WTC11 (cell line): ENCODE measurements at regions not wholly inside any gene's neighbourhood (a gene's known extent, or its start where the extent isn't known, plus 50 kb on each side); places are given as distances from the start of the nearest gene placed in this dataset.

Source experiments
- ATAC-seq: fragments of 200-7000 bp; cut with Tn5 transposase; 2 replicates; pipeline ENCODE4 v1.10.0; 2021; ENCODE audit warnings: mild to moderate bottlenecking, moderate library complexity
- CTCF ChIA-PET: fragments of 300-600 bp; sonication (Branson Sonifier 250); formaldehyde crosslinking; loops from one replicate; lab custom pipeline; 2021; ENCODE audit warnings: antibody characterized with exemption; lab: Charles Lee
- POLR2A ChIA-PET: fragments of 350-600 bp; sonication (Branson Sonifier 250); formaldehyde crosslinking; loops from one replicate; lab custom pipeline; 2021; ENCODE audit warnings: antibody characterized with exemption; lab: Charles Lee
- DNase-seq: peaks from one replicate; pipeline ENCODE4 v3.0.0; 2021; ENCODE audit warnings: low spot score
- H3K27ac Mint-ChIP-seq: 2 replicates; pipeline ENCODE4 v1.8.0; 2021; ENCODE audit warnings: mixed read lengths
- H3K27me3 Mint-ChIP-seq: 2 replicates; pipeline ENCODE4 v1.8.0; 2021; ENCODE audit warnings: low read depth, mild to moderate bottlenecking, moderate library complexity, mixed read lengths
- H3K36me3 Mint-ChIP-seq: 2 replicates; pipeline ENCODE4 v1.8.0; 2021; ENCODE audit warnings: mixed read lengths
- H3K4me1 Mint-ChIP-seq: 2 replicates; pipeline ENCODE4 v1.8.0; 2022; ENCODE audit warnings: mixed read lengths
- H3K4me3 Mint-ChIP-seq: 2 replicates; pipeline ENCODE4 v1.8.0; 2021; ENCODE audit warnings: mild to moderate bottlenecking, moderate library complexity, mixed read lengths
- H3K9me3 Mint-ChIP-seq: 2 replicates; pipeline ENCODE4 v1.8.0; 2021; ENCODE audit warnings: mixed read lengths
- ATF1 ChIP-seq: sonication (generic); formaldehyde crosslinking; IDR thresholded peaks from 2 replicates; pipeline ENCODE4 v1.8.1; 2023; ENCODE audit warnings: mild to moderate bottlenecking, moderate library complexity, missing genetic modification reagents
- CDX4 ChIP-seq: fragments of 250-450 bp; sonication (Bioruptor Pico); IDR thresholded peaks from 2 replicates; pipeline ENCODE4 v1.9.0; 2021; ENCODE audit warnings: moderate library complexity, mild to moderate bottlenecking, inconsistent platforms, borderline replicate concordance
- E2F5 ChIP-seq: sonication (generic); formaldehyde crosslinking; IDR thresholded peaks from 2 replicates; pipeline ENCODE4 v1.8.1; 2022; ENCODE audit warnings: mild to moderate bottlenecking, moderate library complexity, missing genetic modification reagents
- FOXK1 ChIP-seq: sonication (generic); formaldehyde crosslinking; IDR thresholded peaks from 2 replicates; pipeline ENCODE4 v1.8.0; 2022; ENCODE audit warnings: mild to moderate bottlenecking, moderate library complexity, missing genetic modification reagents
- GTF2I ChIP-seq: fragments of 250-450 bp; sonication (Bioruptor Pico); conservative IDR thresholded peaks from 2 replicates; pipeline ENCODE4 v1.4.0; 2021; ENCODE audit warnings: mild to moderate bottlenecking
- IRF2 ChIP-seq: sonication (generic); formaldehyde crosslinking; IDR thresholded peaks from 2 replicates; pipeline ENCODE4 v1.8.0; 2022; ENCODE audit warnings: low read depth, missing genetic modification reagents, borderline replicate concordance
- NFATC4 ChIP-seq: fragments of 250-450 bp; sonication (Bioruptor Pico); IDR thresholded peaks from 2 replicates; pipeline ENCODE4 v1.9.0; 2021; ENCODE audit warnings: mild to moderate bottlenecking
- SMAD4 ChIP-seq: sonication (generic); formaldehyde crosslinking; IDR thresholded peaks from 2 replicates; pipeline ENCODE4 v1.8.0; 2022; ENCODE audit warnings: mild to moderate bottlenecking, missing genetic modification reagents
- SOX15 ChIP-seq: fragments of 250-450 bp; sonication (Bioruptor Pico); IDR thresholded peaks from 2 replicates; pipeline ENCODE4 v1.9.0; 2021; ENCODE audit warnings: mild to moderate bottlenecking
- ZBTB21 ChIP-seq: sonication (generic); formaldehyde crosslinking; IDR thresholded peaks from 2 replicates; pipeline ENCODE4 v1.8.1; 2023; ENCODE audit warnings: mild to moderate bottlenecking, missing genetic modification reagents, borderline replicate concordance
- ZNF317 ChIP-seq: sonication (generic); formaldehyde crosslinking; IDR thresholded peaks from 2 replicates; pipeline ENCODE4 v1.8.1; 2023; ENCODE audit warnings: low read depth, mild to moderate bottlenecking, moderate library complexity, missing genetic modification reagents, borderline replicate concordance
- ZNF512 ChIP-seq: sonication (generic); formaldehyde crosslinking; IDR thresholded peaks from 2 replicates; pipeline ENCODE4 v1.8.1; 2022; ENCODE audit warnings: missing genetic modification reagents, borderline replicate concordance
- ZSCAN18 ChIP-seq: fragments of 250-450 bp; sonication (Bioruptor Pico); IDR thresholded peaks from 2 replicates; pipeline ENCODE4 v2.1.2; 2022; ENCODE audit warnings: mild to moderate bottlenecking, moderate library complexity
- TF ChIP-seq, protein P1 (sequence below): sonication (generic); formaldehyde crosslinking; IDR thresholded peaks from 2 replicates; pipeline ENCODE4 v1.8.0; 2022; ENCODE audit warnings: missing genetic modification reagents
- TF ChIP-seq, protein P2 (sequence below): sonication (generic); formaldehyde crosslinking; IDR thresholded peaks from 2 replicates; pipeline ENCODE4 v1.8.1; 2023; ENCODE audit warnings: mild to moderate bottlenecking, missing genetic modification reagents, moderate library complexity
- TF ChIP-seq, protein P3 (sequence below): sonication (generic); formaldehyde crosslinking; IDR thresholded peaks from 2 replicates; pipeline ENCODE4 v1.8.0; 2023; ENCODE audit warnings: missing genetic modification reagents, mild to moderate bottlenecking, borderline replicate concordance
- TF ChIP-seq, protein P4 (sequence below): sonication (generic); formaldehyde crosslinking; IDR thresholded peaks from 2 replicates; pipeline ENCODE4 v1.8.1; 2023; ENCODE audit warnings: mild to moderate bottlenecking, missing genetic modification reagents, moderate library complexity

DNA sequence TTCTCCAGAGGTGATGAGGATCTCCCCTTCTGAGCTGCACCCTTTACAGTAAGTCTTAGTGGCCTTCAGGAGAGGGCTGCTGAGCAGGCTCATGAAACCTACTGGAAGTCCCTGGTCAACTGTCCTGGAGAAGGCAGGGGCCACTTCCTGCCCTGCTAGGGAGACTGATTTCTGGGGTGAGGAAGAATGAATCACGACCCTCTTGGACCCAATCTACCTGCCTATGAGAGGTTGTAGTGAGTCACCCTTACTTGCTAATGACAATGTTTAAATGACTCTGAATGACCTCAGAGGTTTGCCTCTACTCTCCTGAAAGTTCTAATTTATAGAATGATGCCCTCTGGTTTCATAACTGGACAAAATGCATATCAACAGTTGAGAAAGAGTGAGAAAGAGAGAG is 79.4 kb upstream of the FAM136A start:
- Mint-ChIP-seq H3K9me3 (peaks cover 9% of the 10 kb centered on the region), H3K36me3 (no peaks in the 10 kb centered on the region), H3K4me3 (no peak overlapping the region), H3K27ac (no peak overlapping the region), H3K27me3 (peaks cover 87% of the 10 kb centered on the region), H3K4me1 (no peaks in the 10 kb centered on the region)
- POLR2A ChIA-PET: no interaction called here
- ATAC-seq: no peak
- CTCF ChIA-PET: no interaction called here
- no peak for DNase-seq
- TF ChIP-seq ZNF512 (CRISPR knock-in tag) (no peak), ZSCAN18 (CRISPR knock-in tag) (no peak), NFATC4 (CRISPR knock-in tag) (no peak), GTF2I (CRISPR knock-in tag) (no peak), FOXK1 (no peak), E2F5 (CRISPR knock-in tag) (no peak)
- TF ChIP-seq, protein P1, sequence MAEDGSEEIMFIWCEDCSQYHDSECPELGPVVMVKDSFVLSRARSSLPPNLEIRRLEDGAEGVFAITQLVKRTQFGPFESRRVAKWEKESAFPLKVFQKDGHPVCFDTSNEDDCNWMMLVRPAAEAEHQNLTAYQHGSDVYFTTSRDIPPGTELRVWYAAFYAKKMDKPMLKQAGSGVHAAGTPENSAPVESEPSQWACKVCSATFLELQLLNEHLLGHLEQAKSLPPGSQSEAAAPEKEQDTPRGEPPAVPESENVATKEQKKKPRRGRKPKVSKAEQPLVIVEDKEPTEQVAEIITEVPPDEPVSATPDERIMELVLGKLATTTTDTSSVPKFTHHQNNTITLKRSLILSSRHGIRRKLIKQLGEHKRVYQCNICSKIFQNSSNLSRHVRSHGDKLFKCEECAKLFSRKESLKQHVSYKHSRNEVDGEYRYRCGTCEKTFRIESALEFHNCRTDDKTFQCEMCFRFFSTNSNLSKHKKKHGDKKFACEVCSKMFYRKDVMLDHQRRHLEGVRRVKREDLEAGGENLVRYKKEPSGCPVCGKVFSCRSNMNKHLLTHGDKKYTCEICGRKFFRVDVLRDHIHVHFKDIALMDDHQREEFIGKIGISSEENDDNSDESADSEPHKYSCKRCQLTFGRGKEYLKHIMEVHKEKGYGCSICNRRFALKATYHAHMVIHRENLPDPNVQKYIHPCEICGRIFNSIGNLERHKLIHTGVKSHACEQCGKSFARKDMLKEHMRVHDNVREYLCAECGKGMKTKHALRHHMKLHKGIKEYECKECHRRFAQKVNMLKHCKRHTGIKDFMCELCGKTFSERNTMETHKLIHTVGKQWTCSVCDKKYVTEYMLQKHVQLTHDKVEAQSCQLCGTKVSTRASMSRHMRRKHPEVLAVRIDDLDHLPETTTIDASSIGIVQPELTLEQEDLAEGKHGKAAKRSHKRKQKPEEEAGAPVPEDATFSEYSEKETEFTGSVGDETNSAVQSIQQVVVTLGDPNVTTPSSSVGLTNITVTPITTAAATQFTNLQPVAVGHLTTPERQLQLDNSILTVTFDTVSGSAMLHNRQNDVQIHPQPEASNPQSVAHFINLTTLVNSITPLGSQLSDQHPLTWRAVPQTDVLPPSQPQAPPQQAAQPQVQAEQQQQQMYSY (CRISPR knock-in tag): no peak
- TF ChIP-seq, protein P2, sequence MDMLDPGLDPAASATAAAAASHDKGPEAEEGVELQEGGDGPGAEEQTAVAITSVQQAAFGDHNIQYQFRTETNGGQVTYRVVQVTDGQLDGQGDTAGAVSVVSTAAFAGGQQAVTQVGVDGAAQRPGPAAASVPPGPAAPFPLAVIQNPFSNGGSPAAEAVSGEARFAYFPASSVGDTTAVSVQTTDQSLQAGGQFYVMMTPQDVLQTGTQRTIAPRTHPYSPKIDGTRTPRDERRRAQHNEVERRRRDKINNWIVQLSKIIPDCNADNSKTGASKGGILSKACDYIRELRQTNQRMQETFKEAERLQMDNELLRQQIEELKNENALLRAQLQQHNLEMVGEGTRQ (CRISPR knock-in tag): no peak

GRCh38 chr2:70380621-70381020 is 78.8 kb upstream of the FAM136A start:
- DNase-seq (no peak), ATAC-seq (no peak)
- Mint-ChIP-seq H3K27ac (no peak overlapping the region), H3K4me1 (no peaks in the 10 kb centered on the region), H3K27me3 (peaks cover 86% of the 10 kb centered on the region), H3K36me3 (no peaks in the 10 kb centered on the region), H3K9me3 (peaks cover 9% of the 10 kb centered on the region), H3K4me3 (no peak overlapping the region)
- ChIA-PET CTCF (no interaction called here), POLR2A (no interaction called here)
- TF ChIP-seq IRF2 (CRISPR knock-in tag) (no peak), ZBTB21 (CRISPR knock-in tag) (no peak), ZNF317 (no peak), SOX15 (CRISPR knock-in tag) (no peak), NFATC4 (CRISPR knock-in tag) (no peak), CDX4 (no peak), SMAD4 (CRISPR knock-in tag) (no peak), ZSCAN18 (CRISPR knock-in tag) (no peak), ATF1 (CRISPR knock-in tag) (no peak)
- TF ChIP-seq, protein P3, sequence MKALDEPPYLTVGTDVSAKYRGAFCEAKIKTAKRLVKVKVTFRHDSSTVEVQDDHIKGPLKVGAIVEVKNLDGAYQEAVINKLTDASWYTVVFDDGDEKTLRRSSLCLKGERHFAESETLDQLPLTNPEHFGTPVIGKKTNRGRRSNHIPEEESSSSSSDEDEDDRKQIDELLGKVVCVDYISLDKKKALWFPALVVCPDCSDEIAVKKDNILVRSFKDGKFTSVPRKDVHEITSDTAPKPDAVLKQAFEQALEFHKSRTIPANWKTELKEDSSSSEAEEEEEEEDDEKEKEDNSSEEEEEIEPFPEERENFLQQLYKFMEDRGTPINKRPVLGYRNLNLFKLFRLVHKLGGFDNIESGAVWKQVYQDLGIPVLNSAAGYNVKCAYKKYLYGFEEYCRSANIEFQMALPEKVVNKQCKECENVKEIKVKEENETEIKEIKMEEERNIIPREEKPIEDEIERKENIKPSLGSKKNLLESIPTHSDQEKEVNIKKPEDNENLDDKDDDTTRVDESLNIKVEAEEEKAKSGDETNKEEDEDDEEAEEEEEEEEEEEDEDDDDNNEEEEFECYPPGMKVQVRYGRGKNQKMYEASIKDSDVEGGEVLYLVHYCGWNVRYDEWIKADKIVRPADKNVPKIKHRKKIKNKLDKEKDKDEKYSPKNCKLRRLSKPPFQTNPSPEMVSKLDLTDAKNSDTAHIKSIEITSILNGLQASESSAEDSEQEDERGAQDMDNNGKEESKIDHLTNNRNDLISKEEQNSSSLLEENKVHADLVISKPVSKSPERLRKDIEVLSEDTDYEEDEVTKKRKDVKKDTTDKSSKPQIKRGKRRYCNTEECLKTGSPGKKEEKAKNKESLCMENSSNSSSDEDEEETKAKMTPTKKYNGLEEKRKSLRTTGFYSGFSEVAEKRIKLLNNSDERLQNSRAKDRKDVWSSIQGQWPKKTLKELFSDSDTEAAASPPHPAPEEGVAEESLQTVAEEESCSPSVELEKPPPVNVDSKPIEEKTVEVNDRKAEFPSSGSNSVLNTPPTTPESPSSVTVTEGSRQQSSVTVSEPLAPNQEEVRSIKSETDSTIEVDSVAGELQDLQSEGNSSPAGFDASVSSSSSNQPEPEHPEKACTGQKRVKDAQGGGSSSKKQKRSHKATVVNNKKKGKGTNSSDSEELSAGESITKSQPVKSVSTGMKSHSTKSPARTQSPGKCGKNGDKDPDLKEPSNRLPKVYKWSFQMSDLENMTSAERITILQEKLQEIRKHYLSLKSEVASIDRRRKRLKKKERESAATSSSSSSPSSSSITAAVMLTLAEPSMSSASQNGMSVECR (CRISPR knock-in tag): no peak
- TF ChIP-seq, protein P4, sequence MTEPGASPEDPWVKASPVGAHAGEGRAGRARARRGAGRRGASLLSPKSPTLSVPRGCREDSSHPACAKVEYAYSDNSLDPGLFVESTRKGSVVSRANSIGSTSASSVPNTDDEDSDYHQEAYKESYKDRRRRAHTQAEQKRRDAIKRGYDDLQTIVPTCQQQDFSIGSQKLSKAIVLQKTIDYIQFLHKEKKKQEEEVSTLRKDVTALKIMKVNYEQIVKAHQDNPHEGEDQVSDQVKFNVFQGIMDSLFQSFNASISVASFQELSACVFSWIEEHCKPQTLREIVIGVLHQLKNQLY (CRISPR knock-in tag): no peak
